Ishikawa (cell line): ENCODE measurements at regions not wholly inside any gene's neighbourhood (a gene's known extent, or its start where the extent isn't known, plus 50 kb on each side); places are given as distances from the start of the nearest gene placed in this dataset.

Experiments used
- CEBPB ChIP-seq: IDR thresholded peaks from 2 replicates; pipeline ENCODE4 v1.6.1; 2012
- CREB1 ChIP-seq: IDR thresholded peaks from 2 replicates; pipeline ENCODE4 v1.6.1; 2012; ENCODE audit warnings: low read depth
- EGR1 ChIP-seq: IDR thresholded peaks from 2 replicates; pipeline ENCODE4 v1.6.1; 2012
- EP300 ChIP-seq: IDR thresholded peaks from 2 replicates; pipeline ENCODE4 v1.6.1; 2012; ENCODE audit warnings: borderline replicate concordance
- FOXM1 ChIP-seq: IDR thresholded peaks from 2 replicates; pipeline ENCODE4 v1.6.1; 2012; ENCODE audit warnings: low read depth, borderline replicate concordance
- MAX ChIP-seq: IDR thresholded peaks from 2 replicates; pipeline ENCODE4 v1.6.1; 2012
- NFIC ChIP-seq: IDR thresholded peaks from 2 replicates; pipeline ENCODE4 v1.6.1; 2012
- RAD21 ChIP-seq: IDR thresholded peaks from 2 replicates; pipeline ENCODE4 v1.6.1; 2012; ENCODE audit warnings: low read depth
- REST ChIP-seq: IDR thresholded peaks from 2 replicates; pipeline ENCODE4 v1.6.1; 2012; ENCODE audit warnings: low read depth, mild to moderate bottlenecking
- TAF1 ChIP-seq: IDR thresholded peaks from 2 replicates; pipeline ENCODE4 v1.6.1; 2012; ENCODE audit warnings: low read depth, mild to moderate bottlenecking
- TCF12 ChIP-seq: IDR thresholded peaks from 2 replicates; pipeline ENCODE4 v1.6.1; 2012; ENCODE audit warnings: low read depth
- TEAD4 ChIP-seq: IDR thresholded peaks from 2 replicates; pipeline ENCODE4 v1.6.1; 2012
- USF1 ChIP-seq: IDR thresholded peaks from 2 replicates; pipeline ENCODE4 v1.6.1; 2012
- YY1 ChIP-seq: IDR thresholded peaks from 2 replicates; pipeline ENCODE4 v1.6.1; 2012; ENCODE audit warnings: low read depth
- ZBTB7A ChIP-seq: IDR thresholded peaks from 2 replicates; pipeline ENCODE4 v1.6.1; 2012; ENCODE audit warnings: low read depth

- TF ChIP-seq EP300 = no peak
- no peak for TF ChIP-seq YY1
Measured at GRCh38 chr18:73750052-73750451, 397.6 kb downstream of the FBXO15 start.

GRCh38 chr18:73749304-73749703 lies 398.3 kb downstream of the FBXO15 start:
- TF ChIP-seq TEAD4 (no peak), CEBPB (no peak), YY1 (no peak), MAX (no peak), REST (no peak), TAF1 (no peak), RAD21 (no peak), USF1 (no peak), TCF12 (no peak), EGR1 (no peak), NFIC (no peak), FOXM1 (no peak), CREB1 (no peak), ZBTB7A (no peak), EP300 (no peak)

- no peak for TF ChIP-seq YY1
- TF ChIP-seq CREB1 = no peak
- TF ChIP-seq CEBPB = no peak
- no peak for TF ChIP-seq TCF12
- TF ChIP-seq TEAD4 = no peak
- TF ChIP-seq TAF1 = no peak
Measured at GRCh38 chr18:73748731-73749130, 398.9 kb downstream of the FBXO15 start.

GRCh38 chr18:73746101-73746500 lies 401.5 kb downstream of the FBXO15 start:
- TF ChIP-seq MAX (no peak), YY1 (no peak), USF1 (no peak), CREB1 (no peak), RAD21 (no peak), TCF12 (no peak), CEBPB (no peak)

- TF ChIP-seq CREB1 (no peak), EP300 (no peak), YY1 (no peak), NFIC (no peak), REST (no peak), TEAD4 (no peak), ZBTB7A (no peak), CEBPB (no peak), TCF12 (no peak), RAD21 (no peak), TAF1 (no peak), FOXM1 (no peak), MAX (no peak), USF1 (no peak)
Measured at GRCh38 chr18:73742957-73743356, 404.7 kb downstream of the FBXO15 start.

GRCh38 chr18:73741946-73742345 lies 405.7 kb downstream of the FBXO15 start:
- TF ChIP-seq ZBTB7A = no peak
- no peak for TF ChIP-seq EP300
- TF ChIP-seq TCF12 = no peak
- TF ChIP-seq REST = no peak
- no peak for TF ChIP-seq YY1
- TF ChIP-seq MAX = no peak
- TF ChIP-seq FOXM1 = no peak
- no peak for TF ChIP-seq CREB1
- no peak for TF ChIP-seq USF1
- no peak for TF ChIP-seq TAF1
- TF ChIP-seq NFIC = no peak
- TF ChIP-seq TEAD4 = no peak
- no peak for TF ChIP-seq CEBPB
- TF ChIP-seq EGR1 = no peak
- no peak for TF ChIP-seq RAD21
